Upper lobe of left lung (tissue), 6 donors: ENCODE measurements at regions not wholly inside any gene's neighbourhood (a gene's known extent, or its start where the extent isn't known, plus 50 kb on each side); places are given as distances from the start of the nearest gene placed in this dataset.
"Not testable (repeated sequence)": the region's sequence is repeated elsewhere in the genome, so short reads cannot be mapped to it uniquely, and the experiment has no call there.

Source experiments
- ATAC-seq, 2 donors: fragments of 200-7000 bp; cut with Tn5 transposase; one replicate each; pipeline ENCODE4 v1.9.1; 2022; ENCODE audit warnings: mild to moderate bottlenecking in 2 of 2, moderate library complexity in 2 of 2; ENCODE audit not compliant: low FRiP score in 2 of 2
- DNase-seq, 2 donors: peaks; one replicate each; pipeline ENCODE4 v3.0.0-alpha.2; 2019 to 2020
- H3K27ac ChIP-seq, 4 donors: fragments of 200-600 bp; sonication (generic); one replicate each; pipeline ENCODE4 v1.5.1; 2016 to 2019
- H3K27me3 ChIP-seq, 4 donors: fragments of 200-600 bp; sonication (generic); one replicate each; pipeline ENCODE4 v1.5.1; 2017 to 2019
- H3K36me3 ChIP-seq, 4 donors: fragments of 200-600 bp; sonication (generic); one replicate each; pipeline ENCODE4 v1.5.1; 2016 to 2019
- H3K4me1 ChIP-seq, 4 donors: fragments of 200-600 bp; sonication (generic); one replicate each; pipeline ENCODE4 v1.5.1; 2018 to 2019
- H3K4me3 ChIP-seq, 4 donors: fragments of 200-600 bp; sonication (generic); one replicate each; pipeline ENCODE4 v1.5.1; 2017 to 2019; ENCODE audit warnings: mild to moderate bottlenecking in 2 of 4, moderate library complexity in 1 of 4
- H3K9me3 ChIP-seq, 4 donors: fragments of 200-600 bp; sonication (generic); one replicate each; pipeline ENCODE4 v1.5.1; 2018 to 2019
- CTCF ChIP-seq, 6 experiments: fragments of 450-650 bp in 4 of 6; fragments of 200-600 bp in 2 of 6; sonication (generic) in 2 of 6; IDR thresholded peaks; one replicate each; pipeline ENCODE4 v1.5.1; 2016 to 2019; ENCODE audit warnings: antibody characterized with exemption in 6 of 6
- EP300 ChIP-seq, 4 donors: sonication (generic); formaldehyde crosslinking; IDR thresholded peaks; one replicate each; pipeline ENCODE4 v1.5.1; 2017; ENCODE audit warnings: antibody characterized with exemption in 4 of 4, control low read depth in 2 of 4
- POLR2A ChIP-seq, 4 donors: fragments of 450-650 bp; IDR thresholded peaks; one replicate each; pipeline ENCODE4 v1.5.1; 2016 to 2017; ENCODE audit warnings: antibody characterized with exemption in 4 of 4, mild to moderate bottlenecking in 2 of 4
- POLR2AphosphoS5 ChIP-seq, 2 donors: sonication (generic); formaldehyde crosslinking; IDR thresholded peaks; one replicate each; pipeline ENCODE4 v1.5.1; 2017; ENCODE audit warnings: antibody characterized with exemption in 2 of 2
- WGBS, 2 donors: methylation state at CpG; one replicate each; pipeline ENCODE4 v1.1.5; 2017 to 2018; 5-methylcytosine and 5-hydroxymethylcytosine counted together
- donor health status: DM: no; HTN: no; CAD: no; lungs with moderate emphysema.
- donor health status: DM: no; HTN: yes; CAD: no; lungs with severe emphysema.

GRCh38 chr13:104530741-104531140, 1464.5 kb upstream of the SLC10A2 start:
- TF ChIP-seq POLR2A (IDR thresholded peaks at IDR 0.05) (no peak), EP300 (IDR thresholded peaks at IDR 0.05) (no peak), POLR2AphosphoS5 (IDR thresholded peaks at IDR 0.05) (no peak), CTCF (IDR thresholded peaks at IDR 0.05) (no peak)
- no peak for ATAC-seq
- H3K36me3 ChIP-seq, result no peaks in the 10 kb centered on the region
- no peak overlapping the region for H3K4me3 ChIP-seq
- H3K27me3 ChIP-seq, result no peaks in the 10 kb centered on the region
- DNase-seq, result no peak
- H3K27ac ChIP-seq, result no peak overlapping the region
- no peaks in the 10 kb centered on the region for H3K4me1 ChIP-seq
- no peaks in the 10 kb centered on the region for H3K9me3 ChIP-seq

GRCh38 chr13:104526561-104526960, 1460.3 kb upstream of the SLC10A2 start:
- Histone ChIP-seq H3K27ac (no peak overlapping the region), H3K27me3 (no peaks in the 10 kb centered on the region), H3K4me3 (no peak overlapping the region), H3K4me1 (no peaks in the 10 kb centered on the region), H3K36me3 (no peaks in the 10 kb centered on the region), H3K9me3 (peaks cover 0 to 7% (median 1%) of the 10 kb centered on the region in 4 donors)
- no peak for TF ChIP-seq POLR2AphosphoS5 (IDR thresholded peaks at IDR 0.05)
- TF ChIP-seq CTCF (IDR thresholded peaks at IDR 0.05), result no peak
- no peak for TF ChIP-seq EP300 (IDR thresholded peaks at IDR 0.05)
- TF ChIP-seq POLR2A (IDR thresholded peaks at IDR 0.05), result no peak
- no peak for ATAC-seq
- no peak for DNase-seq

GRCh38 chr13:104525467-104525866, 1459.2 kb upstream of the SLC10A2 start:
- H3K4me1 ChIP-seq, result no peaks in the 10 kb centered on the region
- WGBS, 2 donors, result 90 to 98% methylated on average over 5 of the region's 5 CpGs
- H3K9me3 ChIP-seq, result peaks cover 0 to 7% (median 1%) of the 10 kb centered on the region in 4 donors
- ATAC-seq, result no peak
- DNase-seq, result peak in 1 of 2 donors; percentile 1
- H3K4me3 ChIP-seq, result no peak overlapping the region
- no peaks in the 10 kb centered on the region for H3K27me3 ChIP-seq
- no peaks in the 10 kb centered on the region for H3K36me3 ChIP-seq
- TF ChIP-seq EP300 (IDR thresholded peaks at IDR 0.05) (no peak), CTCF (IDR thresholded peaks at IDR 0.05) (no peak), POLR2A (IDR thresholded peaks at IDR 0.05) (no peak), POLR2AphosphoS5 (IDR thresholded peaks at IDR 0.05) (no peak)
- H3K27ac ChIP-seq, result no peak overlapping the region

- Histone ChIP-seq H3K27me3 (no peaks in the 10 kb centered on the region), H3K36me3 (no peaks in the 10 kb centered on the region), H3K4me3 (no peak overlapping the region), H3K27ac (no peak overlapping the region), H3K9me3 (peaks cover 0 to 7% (median 1%) of the 10 kb centered on the region in 4 donors), H3K4me1 (no peaks in the 10 kb centered on the region)
- 86 to 94% methylated on average over 22 to 25 of the region's 25 CpGs for WGBS, 2 donors
- TF ChIP-seq CTCF (IDR thresholded peaks at IDR 0.05) (no peak), POLR2AphosphoS5 (IDR thresholded peaks at IDR 0.05) (no peak), EP300 (IDR thresholded peaks at IDR 0.05) (no peak), POLR2A (IDR thresholded peaks at IDR 0.05) (no peak)
- ATAC-seq (no peak), DNase-seq (peak in 1 of 2 donors; percentile 29)
Measured at GRCh38 chr13:104522235-104523072, 1456.2 kb upstream of the SLC10A2 start.

GRCh38 chr13:104510422-104510821, 1444.2 kb upstream of the SLC10A2 start:
- Histone ChIP-seq H3K36me3 (no peaks in the 10 kb centered on the region), H3K4me3 (no peak overlapping the region), H3K9me3 (no peaks in the 10 kb centered on the region), H3K4me1 (no peaks in the 10 kb centered on the region), H3K27me3 (no peaks in the 10 kb centered on the region), H3K27ac (no peak overlapping the region)
- WGBS, 2 donors, result 82 to 84% methylated on average over 2 of the region's 2 CpGs
- TF ChIP-seq POLR2A (IDR thresholded peaks at IDR 0.05) (no peak), EP300 (IDR thresholded peaks at IDR 0.05) (no peak), CTCF (IDR thresholded peaks at IDR 0.05) (no peak), POLR2AphosphoS5 (IDR thresholded peaks at IDR 0.05) (no peak)
- ATAC-seq, result no peak
- no peak for DNase-seq

- WGBS, 2 donors, result 73 to 87% methylated on average over 1 of the region's 1 CpG
- H3K36me3 ChIP-seq, H3K27ac ChIP-seq, ATAC-seq, H3K4me3 ChIP-seq, H3K4me1 ChIP-seq, H3K9me3 ChIP-seq, H3K27me3 ChIP-seq, DNase-seq: not testable (repeated sequence)
Measured at GRCh38 chr13:104493502-104493901, 1427.3 kb upstream of the SLC10A2 start.
